ENCODE measurements at regions not wholly inside any gene's neighbourhood (a gene's known extent, or its start where the extent isn't known, plus 50 kb on each side); places are given as distances from the start of the nearest gene placed in this dataset.
A peak's percentile ranks its signal among the peaks of the same experiment; 100 is the strongest.
"Not testable (repeated sequence)": the region's sequence is repeated elsewhere in the genome, so short reads cannot be mapped to it uniquely, and the experiment has no call there.

- no peak for TF ChIP-seq EZH2 (IDR thresholded peaks at IDR 0.05; ENCODE audit: borderline replicate concordance, low read length)
- TF ChIP-seq, protein P1, sequence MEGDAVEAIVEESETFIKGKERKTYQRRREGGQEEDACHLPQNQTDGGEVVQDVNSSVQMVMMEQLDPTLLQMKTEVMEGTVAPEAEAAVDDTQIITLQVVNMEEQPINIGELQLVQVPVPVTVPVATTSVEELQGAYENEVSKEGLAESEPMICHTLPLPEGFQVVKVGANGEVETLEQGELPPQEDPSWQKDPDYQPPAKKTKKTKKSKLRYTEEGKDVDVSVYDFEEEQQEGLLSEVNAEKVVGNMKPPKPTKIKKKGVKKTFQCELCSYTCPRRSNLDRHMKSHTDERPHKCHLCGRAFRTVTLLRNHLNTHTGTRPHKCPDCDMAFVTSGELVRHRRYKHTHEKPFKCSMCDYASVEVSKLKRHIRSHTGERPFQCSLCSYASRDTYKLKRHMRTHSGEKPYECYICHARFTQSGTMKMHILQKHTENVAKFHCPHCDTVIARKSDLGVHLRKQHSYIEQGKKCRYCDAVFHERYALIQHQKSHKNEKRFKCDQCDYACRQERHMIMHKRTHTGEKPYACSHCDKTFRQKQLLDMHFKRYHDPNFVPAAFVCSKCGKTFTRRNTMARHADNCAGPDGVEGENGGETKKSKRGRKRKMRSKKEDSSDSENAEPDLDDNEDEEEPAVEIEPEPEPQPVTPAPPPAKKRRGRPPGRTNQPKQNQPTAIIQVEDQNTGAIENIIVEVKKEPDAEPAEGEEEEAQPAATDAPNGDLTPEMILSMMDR (IDR thresholded peaks at IDR 0.05; ENCODE audit: low read length) = no peak
- no peak overlapping the region for H3K4me3 ChIP-seq (ENCODE audit: low read depth, low read length, poor library complexity, severe bottlenecking)
- H3K27me3 ChIP-seq (ENCODE audit: insufficient read depth, low read length) = no peaks in the 10 kb centered on the region; the same call in 1 of the 2 replicates
Measured at GRCh38 chr10:78663721-78664120, 405.0 kb upstream of the ZMIZ1 start.

DNA sequence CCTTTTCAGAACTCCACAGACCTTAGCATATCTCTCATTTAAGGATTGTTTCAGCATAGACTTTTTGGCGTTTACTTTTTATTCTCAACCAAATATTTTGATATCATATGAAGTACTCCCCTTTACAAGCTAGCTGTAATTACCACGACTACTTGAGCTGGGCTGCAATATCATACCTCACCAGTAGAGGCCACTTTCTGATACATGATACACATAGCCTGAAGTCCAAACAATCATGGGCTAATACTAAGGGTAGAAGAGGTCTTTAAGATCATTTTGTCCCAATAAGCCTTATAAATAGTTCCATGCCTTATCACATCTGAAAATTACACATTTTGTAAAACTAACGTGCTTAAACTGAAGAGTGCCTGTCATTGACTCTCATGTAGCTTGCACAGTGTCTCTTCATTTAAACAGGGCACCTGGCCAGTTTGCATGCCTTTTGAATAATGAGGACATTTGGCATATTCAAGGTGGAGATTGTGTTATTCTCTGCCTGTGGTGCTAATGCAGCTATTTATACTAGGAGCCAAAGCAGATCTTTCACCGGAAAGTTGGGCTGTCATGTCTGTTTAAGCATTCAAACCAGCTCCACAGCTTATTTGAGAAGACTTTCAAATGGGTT lies 403.7 kb upstream of the ZMIZ1 start:
- H3K9ac ChIP-seq (ENCODE audit: low read length) = no peak overlapping the region
- no peak overlapping the region for H3K4me2 ChIP-seq (ENCODE audit: low read length)
- no peaks in the 10 kb centered on the region; the same call in 1 of the 2 replicates for H3K27me3 ChIP-seq (ENCODE audit: insufficient read depth, low read length)
- no peak for TF ChIP-seq EZH2 (IDR thresholded peaks at IDR 0.05; ENCODE audit: borderline replicate concordance, low read length)
- TF ChIP-seq, protein P1 (IDR thresholded peaks at IDR 0.05; ENCODE audit: low read length) = peak; percentile 62
- H4K20me1 ChIP-seq (ENCODE audit: insufficient read depth, low read length) = no peaks in the 10 kb centered on the region
- no peak overlapping the region for H3K27ac ChIP-seq (ENCODE audit: low read depth, low read length, poor library complexity, severe bottlenecking)
- no peaks in the 10 kb centered on the region for H3K79me2 ChIP-seq (ENCODE audit: insufficient read depth, low read length)
- H3K9me3 ChIP-seq (ENCODE audit: low read length) = peaks cover 7% of the 10 kb centered on the region
- no peak overlapping the region for H3K4me3 ChIP-seq (ENCODE audit: low read depth, low read length, poor library complexity, severe bottlenecking)
- H3K9me2 ChIP-seq (ENCODE audit: low read depth, low read length) = no peaks in the 10 kb centered on the region
- no peaks in the 10 kb centered on the region for H3K36me3 ChIP-seq (ENCODE audit: insufficient read depth, low read length)
- H3K4me1 ChIP-seq (ENCODE audit: insufficient read depth, low read length, severe bottlenecking) = peaks cover 3% of the 10 kb centered on the region
- H3F3A ChIP-seq (ENCODE audit: insufficient read depth, low read length) = no peaks in the 10 kb centered on the region
- H2AFZ ChIP-seq (ENCODE audit: low read length) = no peak overlapping the region

More at GRCh38 chr10:78663721-78664120, 405.0 kb upstream of the ZMIZ1 start:
- H2AFZ ChIP-seq (ENCODE audit: low read length) = no peak overlapping the region
- H3K4me2 ChIP-seq (ENCODE audit: low read length) = no peak overlapping the region
- H3K4me1 ChIP-seq (ENCODE audit: insufficient read depth, low read length, severe bottlenecking) = peaks cover 16% of the 10 kb centered on the region
- no peaks in the 10 kb centered on the region for H3K36me3 ChIP-seq (ENCODE audit: insufficient read depth, low read length)
- H3K9ac ChIP-seq (ENCODE audit: low read length) = no peak overlapping the region
- no peaks in the 10 kb centered on the region for H3F3A ChIP-seq (ENCODE audit: insufficient read depth, low read length)
- H3K79me2 ChIP-seq (ENCODE audit: insufficient read depth, low read length) = no peaks in the 10 kb centered on the region
- peaks cover 7% of the 10 kb centered on the region for H3K9me3 ChIP-seq (ENCODE audit: low read length)
- no peaks in the 10 kb centered on the region for H4K20me1 ChIP-seq (ENCODE audit: insufficient read depth, low read length)
- H3K9me2 ChIP-seq (ENCODE audit: low read depth, low read length) = no peaks in the 10 kb centered on the region
- H3K27ac ChIP-seq (ENCODE audit: low read depth, low read length, poor library complexity, severe bottlenecking) = no peak overlapping the region

DNA sequence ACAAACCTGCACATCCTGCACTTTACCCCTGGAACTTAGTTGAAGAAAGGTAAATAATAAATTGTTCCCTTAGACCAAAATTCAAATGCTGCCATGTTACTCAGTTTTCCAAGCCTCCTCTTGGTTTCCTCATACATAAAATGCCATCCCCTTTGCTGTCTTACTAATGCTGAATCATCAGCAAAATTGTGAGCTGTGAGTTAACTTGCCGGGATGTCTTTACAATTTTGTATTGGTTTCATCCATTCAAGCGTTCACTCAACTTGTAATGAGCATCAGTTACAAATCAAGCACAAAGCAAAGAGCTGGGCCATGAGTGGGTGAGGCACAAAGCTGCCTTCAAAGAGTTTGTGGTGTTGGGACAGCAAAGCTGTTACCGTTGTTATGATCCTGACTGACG lies 395.8 kb upstream of the ZMIZ1 start:
- Histone ChIP-seq H3K36me3 (ENCODE audit: insufficient read depth, low read length) (no peaks in the 10 kb centered on the region), H3K27me3 (ENCODE audit: insufficient read depth, low read length) (no peaks in the 10 kb centered on the region), H3K79me2 (ENCODE audit: insufficient read depth, low read length) (no peaks in the 10 kb centered on the region), H3K4me2 (ENCODE audit: low read length) (no peak overlapping the region), H3K4me3 (ENCODE audit: low read depth, low read length, poor library complexity, severe bottlenecking) (no peak overlapping the region), H2AFZ (ENCODE audit: low read length) (no peak overlapping the region), H3K9me2 (ENCODE audit: low read depth, low read length) (no peaks in the 10 kb centered on the region), H4K20me1 (ENCODE audit: insufficient read depth, low read length) (no peaks in the 10 kb centered on the region), H3K9ac (ENCODE audit: low read length) (no peak overlapping the region), H3K4me1 (ENCODE audit: insufficient read depth, low read length, severe bottlenecking) (no peaks in the 10 kb centered on the region), H3K9me3 (ENCODE audit: low read length) (no peaks in the 10 kb centered on the region), H3F3A (ENCODE audit: insufficient read depth, low read length) (no peaks in the 10 kb centered on the region), H3K27ac (ENCODE audit: low read depth, low read length, poor library complexity, severe bottlenecking) (no peak overlapping the region)
- TF ChIP-seq EZH2 (IDR thresholded peaks at IDR 0.05; ENCODE audit: borderline replicate concordance, low read length) = no peak
- TF ChIP-seq, protein P1 (IDR thresholded peaks at IDR 0.05; ENCODE audit: low read length) = no peak

DNA sequence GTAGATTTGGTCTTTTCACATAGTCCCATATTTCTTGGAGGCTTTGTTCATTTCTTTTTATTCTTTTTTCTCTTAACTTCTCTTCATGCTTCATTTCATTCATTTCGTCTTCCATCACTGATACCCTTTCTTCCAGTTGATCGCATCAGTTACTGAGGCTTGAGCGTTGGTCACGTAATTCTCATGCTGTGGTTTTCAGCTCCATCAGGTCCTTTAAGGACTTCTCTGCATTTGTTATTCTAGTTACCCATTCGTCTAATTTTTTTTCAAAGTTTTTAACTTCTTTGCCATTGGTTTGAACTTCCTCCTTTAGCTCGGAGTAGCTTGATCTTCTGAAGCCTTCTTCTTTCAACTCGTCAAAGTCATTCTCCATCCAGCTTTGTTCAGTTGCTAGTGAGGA lies 387.6 kb upstream of the ZMIZ1 start:
- H4K20me1 ChIP-seq (ENCODE audit: insufficient read depth, low read length); H3K36me3 ChIP-seq (ENCODE audit: insufficient read depth, low read length): not testable (repeated sequence)

GRCh38 chr10:78681986-78682385 lies 386.8 kb upstream of the ZMIZ1 start:
- not testable (repeated sequence) for H3K4me1 ChIP-seq (ENCODE audit: insufficient read depth, low read length, severe bottlenecking); H3K4me2 ChIP-seq (ENCODE audit: low read length); H3K9me2 ChIP-seq (ENCODE audit: low read depth, low read length); H3F3A ChIP-seq (ENCODE audit: insufficient read depth, low read length); H3K36me3 ChIP-seq (ENCODE audit: insufficient read depth, low read length); H3K79me2 ChIP-seq (ENCODE audit: insufficient read depth, low read length); H3K4me3 ChIP-seq (ENCODE audit: low read depth, low read length, poor library complexity, severe bottlenecking); H3K27me3 ChIP-seq (ENCODE audit: insufficient read depth, low read length); H3K27ac ChIP-seq (ENCODE audit: low read depth, low read length, poor library complexity, severe bottlenecking); H4K20me1 ChIP-seq (ENCODE audit: insufficient read depth, low read length); H3K9me3 ChIP-seq (ENCODE audit: low read length); H3K9ac ChIP-seq (ENCODE audit: low read length); H2AFZ ChIP-seq (ENCODE audit: low read length)

More for the DNA sequence above, 387.6 kb upstream of the ZMIZ1 start:
- not testable (repeated sequence) for H3K9me3 ChIP-seq (ENCODE audit: low read length); H3K9ac ChIP-seq (ENCODE audit: low read length); H3F3A ChIP-seq (ENCODE audit: insufficient read depth, low read length); H3K4me1 ChIP-seq (ENCODE audit: insufficient read depth, low read length, severe bottlenecking); H3K4me2 ChIP-seq (ENCODE audit: low read length); H3K9me2 ChIP-seq (ENCODE audit: low read depth, low read length); H3K27me3 ChIP-seq (ENCODE audit: insufficient read depth, low read length); H3K27ac ChIP-seq (ENCODE audit: low read depth, low read length, poor library complexity, severe bottlenecking); H2AFZ ChIP-seq (ENCODE audit: low read length); H3K79me2 ChIP-seq (ENCODE audit: insufficient read depth, low read length); H3K4me3 ChIP-seq (ENCODE audit: low read depth, low read length, poor library complexity, severe bottlenecking)
